Breast epithelium (tissue), 4 donors: ENCODE measurements at regions not wholly inside any gene's neighbourhood (a gene's known extent, or its start where the extent isn't known, plus 50 kb on each side); places are given as distances from the start of the nearest gene placed in this dataset.

Source experiments
- DNase-seq, 2 donors: peaks; one replicate each; pipeline ENCODE4 v3.0.0-alpha.2; 2019; ENCODE audit warnings: low spot score in 2 of 2
- H3K27ac ChIP-seq, 2 donors: fragments of 200-600 bp; sonication (generic) in 1 of 2; one replicate each; pipeline ENCODE4 v1.5.1; 2016 to 2019; ENCODE audit warnings: mild to moderate bottlenecking in 1 of 2
- H3K27me3 ChIP-seq, 2 donors: fragments of 200-600 bp; sonication (generic) in 1 of 2; one replicate each; pipeline versions ENCODE4 v1.5.1 to v1.6.0; 2017 to 2019; ENCODE audit warnings: control low read depth in 1 of 2, mild to moderate bottlenecking in 1 of 2
- H3K36me3 ChIP-seq: fragments of 200-600 bp; one replicate; pipeline ENCODE4 v1.5.1; 2019
- H3K4me1 ChIP-seq, 2 donors: fragments of 200-600 bp; sonication (generic); one replicate each; pipeline ENCODE4 v1.5.1; 2016 to 2019; ENCODE audit warnings: control low read depth in 1 of 2
- H3K4me3 ChIP-seq, 3 donors: fragments of 200-600 bp; sonication (generic); 1 replicate in 2 of 3; 2 replicates in 1 of 3; pipeline ENCODE4 v1.5.1; 2016 to 2019; ENCODE audit warnings: mild to moderate bottlenecking in 3 of 3, moderate library complexity in 2 of 3
- H3K9me3 ChIP-seq, 2 donors: fragments of 200-600 bp; sonication (generic) in 1 of 2; one replicate each; pipeline ENCODE4 v1.5.1; 2016 to 2019; ENCODE audit warnings: control low read depth in 1 of 2
- CTCF ChIP-seq, 3 donors: fragments of 450-650 bp; IDR thresholded peaks; one replicate each; pipeline ENCODE4 v1.5.1; 2016 to 2017; ENCODE audit warnings: antibody characterized with exemption in 3 of 3, mild to moderate bottlenecking in 3 of 3, moderate library complexity in 3 of 3
- POLR2A ChIP-seq: fragments of 450-650 bp; IDR thresholded peaks from one replicate; pipeline ENCODE4 v1.6.1; 2016; ENCODE audit warnings: antibody characterized with exemption, mild to moderate bottlenecking, moderate library complexity
- POLR2AphosphoS5 ChIP-seq, 3 donors: sonication (generic); formaldehyde crosslinking; IDR thresholded peaks; one replicate each; pipeline ENCODE4 v1.6.1; 2017; ENCODE audit warnings: antibody characterized with exemption in 3 of 3
- intact Hi-C: fragments of 100-400 bp; cut with DNase I; formaldehyde crosslinking; loops from one replicate; pipeline ENCODE4 v1.15.1; 2023; ENCODE audit warnings: low total_unique reads

- no peaks in the 10 kb centered on the region for H3K27me3 ChIP-seq
- no peak for DNase-seq
- H3K9me3 ChIP-seq: no peaks in the 10 kb centered on the region
- intact Hi-C loops: no loop called here
- no peaks in the 10 kb centered on the region for H3K36me3 ChIP-seq
- no peaks in the 10 kb centered on the region for H3K4me1 ChIP-seq
- H3K4me3 ChIP-seq: no peak overlapping the region
- no peak overlapping the region for H3K27ac ChIP-seq
- TF ChIP-seq CTCF (IDR thresholded peaks at IDR 0.05) (no peak), POLR2A (no peak), POLR2AphosphoS5 (IDR thresholded peaks at IDR 0.05) (no peak)
Observed at GRCh38 chr11:109986488-109986887, 106.7 kb upstream of the ZC3H12C start.

- Histone ChIP-seq H3K27me3 (no peaks in the 10 kb centered on the region), H3K4me1 (no peaks in the 10 kb centered on the region), H3K4me3 (no peak overlapping the region), H3K9me3 (no peaks in the 10 kb centered on the region), H3K36me3 (no peaks in the 10 kb centered on the region), H3K27ac (no peak overlapping the region)
- TF ChIP-seq CTCF (IDR thresholded peaks at IDR 0.05) (no peak), POLR2A (no peak), POLR2AphosphoS5 (IDR thresholded peaks at IDR 0.05) (no peak)
- intact Hi-C loops: no loop called here
- DNase-seq: no peak
Observed at GRCh38 chr11:109991835-109992234, 101.4 kb upstream of the ZC3H12C start.

GRCh38 chr11:109993786-109994185, 99.4 kb upstream of the ZC3H12C start:
- no peak for DNase-seq
- Histone ChIP-seq H3K9me3 (no peaks in the 10 kb centered on the region), H3K4me3 (no peak overlapping the region), H3K27me3 (no peaks in the 10 kb centered on the region), H3K4me1 (no peaks in the 10 kb centered on the region), H3K27ac (no peak overlapping the region), H3K36me3 (no peaks in the 10 kb centered on the region)
- intact Hi-C loops: no loop called here
- TF ChIP-seq POLR2A (no peak), CTCF (IDR thresholded peaks at IDR 0.05) (no peak), POLR2AphosphoS5 (IDR thresholded peaks at IDR 0.05) (no peak)

GRCh38 chr11:109994907-109995306, 98.3 kb upstream of the ZC3H12C start:
- no peak overlapping the region for H3K27ac ChIP-seq
- intact Hi-C loops: no loop called here

GRCh38 chr11:109996060-109996459, 97.1 kb upstream of the ZC3H12C start:
- TF ChIP-seq POLR2A (no peak), CTCF (IDR thresholded peaks at IDR 0.05) (no peak), POLR2AphosphoS5 (IDR thresholded peaks at IDR 0.05) (no peak)
- H3K36me3 ChIP-seq: no peaks in the 10 kb centered on the region
- DNase-seq: no peak
- intact Hi-C loops: no loop called here
- no peak overlapping the region for H3K27ac ChIP-seq
- no peaks in the 10 kb centered on the region for H3K4me1 ChIP-seq
- H3K4me3 ChIP-seq: no peak overlapping the region
- no peaks in the 10 kb centered on the region for H3K27me3 ChIP-seq
- no peaks in the 10 kb centered on the region for H3K9me3 ChIP-seq

More at GRCh38 chr11:109994907-109995306, 98.3 kb upstream of the ZC3H12C start:
- Histone ChIP-seq H3K4me1 (no peaks in the 10 kb centered on the region), H3K4me3 (no peak overlapping the region), H3K27me3 (no peaks in the 10 kb centered on the region), H3K36me3 (no peaks in the 10 kb centered on the region), H3K9me3 (no peaks in the 10 kb centered on the region)
- TF ChIP-seq CTCF (IDR thresholded peaks at IDR 0.05) (no peak), POLR2A (no peak), POLR2AphosphoS5 (IDR thresholded peaks at IDR 0.05) (no peak)
- no peak for DNase-seq
